WI38 (cell line): ENCODE measurements at regions not wholly inside any gene's neighbourhood (a gene's known extent, or its start where the extent isn't known, plus 50 kb on each side); places are given as distances from the start of the nearest gene placed in this dataset.

Source experiments
- H3K4me3 ChIP-seq: 2 replicates; pipeline ENCODE4 v1.5.1; 2011; ENCODE audit warnings: low read depth, mild to moderate bottlenecking, control low read depth, low read length
- CTCF ChIP-seq: IDR thresholded peaks from 2 replicates; pipeline ENCODE4 v1.5.1; 2012; ENCODE audit warnings: low read depth, mild to moderate bottlenecking, control low read depth, low read length

GRCh38 chr1:234540404-234540762, 61.4 kb upstream of the TARBP1 start:
- TF ChIP-seq CTCF, result no peak
- no peak overlapping the region for H3K4me3 ChIP-seq

DNA sequence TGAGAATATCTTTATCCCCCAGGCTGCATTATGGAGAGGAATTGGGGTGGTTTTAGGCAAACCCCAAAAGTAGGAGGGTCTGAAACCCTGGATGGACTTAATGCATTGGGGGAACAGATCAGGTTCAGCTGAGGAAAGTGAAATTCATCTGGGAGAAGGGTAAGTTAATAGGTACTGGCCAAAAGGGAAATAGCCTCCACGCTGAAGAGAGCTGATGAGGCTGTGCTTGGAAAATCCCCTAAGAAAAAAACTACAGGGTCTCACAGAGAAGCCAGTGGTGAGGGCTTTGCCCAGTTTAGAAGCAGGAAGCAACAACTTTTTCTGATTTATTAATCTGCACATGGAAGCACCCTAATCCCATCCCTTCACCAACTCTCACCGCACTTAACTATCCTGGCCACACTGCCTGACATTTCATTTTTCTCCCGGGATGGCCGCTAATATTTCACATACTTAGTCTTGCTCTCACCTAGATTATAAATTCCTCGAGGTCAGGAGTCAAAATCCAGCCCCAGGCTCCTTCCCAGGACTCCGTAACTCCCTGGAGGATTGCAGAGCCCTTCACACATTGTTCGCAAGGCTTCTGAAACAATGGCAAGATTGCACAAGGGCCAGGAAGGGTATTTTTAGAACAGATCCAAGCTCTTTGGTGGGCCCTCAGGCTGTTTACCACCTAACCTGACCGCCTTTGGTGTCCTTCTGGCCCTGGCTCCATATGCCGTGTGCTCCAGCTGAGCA, 60.9 kb upstream of the TARBP1 start:
- TF ChIP-seq CTCF, result no peak
- no peak overlapping the region for H3K4me3 ChIP-seq

DNA sequence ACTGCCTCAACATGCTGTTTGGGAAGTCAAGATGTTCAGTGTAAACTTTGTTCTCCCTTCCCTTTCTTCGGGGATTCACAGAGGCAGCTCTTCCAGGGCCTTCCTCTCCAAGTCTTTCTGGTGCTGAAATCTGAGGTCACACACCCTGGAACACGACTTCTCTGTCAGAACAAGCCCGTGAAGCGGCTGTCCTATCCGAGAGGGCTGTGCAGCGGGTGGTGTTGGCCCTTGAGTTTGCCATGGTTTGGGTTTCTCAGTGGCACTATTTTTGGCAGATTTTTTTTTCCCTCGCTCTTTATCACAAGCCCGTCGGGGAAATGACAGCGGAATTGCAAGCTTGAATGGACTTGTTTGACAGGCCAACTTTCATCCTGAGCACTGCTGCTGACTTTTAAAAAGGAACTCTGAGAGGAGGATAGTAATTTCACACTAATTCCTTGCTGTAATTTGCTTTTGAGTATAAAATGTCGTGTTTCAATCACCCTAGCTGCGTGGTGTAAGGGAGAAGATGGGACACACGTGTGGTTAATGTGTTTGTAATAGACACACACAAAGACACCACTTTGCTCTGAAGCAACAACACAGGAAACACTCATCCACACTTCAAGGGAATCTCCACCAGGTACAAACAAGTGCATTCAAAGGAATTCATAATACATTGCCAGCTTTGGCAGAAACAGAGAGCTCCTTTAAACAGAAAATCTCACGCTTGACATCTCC, 60.1 kb upstream of the TARBP1 start:
- TF ChIP-seq CTCF, result no peak
- H3K4me3 ChIP-seq, result no peak overlapping the region

DNA sequence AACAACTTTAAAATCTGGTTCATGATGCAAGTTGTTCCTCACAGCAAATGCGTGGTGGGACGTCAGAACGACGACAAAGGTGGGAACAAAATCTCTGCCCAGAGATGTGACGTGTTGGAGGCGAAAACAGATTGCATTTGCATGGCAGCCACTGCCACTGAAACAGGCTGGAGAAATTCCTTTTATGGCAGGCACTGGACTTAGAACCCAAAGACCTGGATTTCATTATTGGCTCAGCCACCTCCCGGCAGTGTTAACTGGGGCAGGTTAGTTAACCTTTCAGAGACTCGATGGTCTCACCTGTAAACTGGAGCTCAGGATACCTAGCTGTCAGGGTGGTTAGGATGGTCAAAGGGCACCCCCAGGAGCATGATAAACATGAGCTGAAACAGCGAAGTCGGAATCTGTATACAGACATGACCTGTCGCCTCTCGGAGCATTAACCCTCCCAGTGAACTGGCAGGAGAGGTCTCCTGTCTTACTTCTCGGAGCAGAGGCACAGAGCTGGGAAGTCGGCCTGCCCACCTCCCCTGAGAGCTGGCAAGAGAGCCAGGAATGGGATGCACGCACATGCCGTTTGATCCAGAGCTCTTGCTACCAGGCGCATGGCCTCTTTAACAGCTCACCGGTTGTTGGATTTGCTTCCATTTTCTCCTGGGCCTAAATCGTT, 59.2 kb upstream of the TARBP1 start:
- no peak overlapping the region for H3K4me3 ChIP-seq
- TF ChIP-seq CTCF, result no peak

GRCh38 chr1:234537236-234537635, 58.3 kb upstream of the TARBP1 start:
- TF ChIP-seq CTCF, result no peak
- no peak overlapping the region for H3K4me3 ChIP-seq

DNA sequence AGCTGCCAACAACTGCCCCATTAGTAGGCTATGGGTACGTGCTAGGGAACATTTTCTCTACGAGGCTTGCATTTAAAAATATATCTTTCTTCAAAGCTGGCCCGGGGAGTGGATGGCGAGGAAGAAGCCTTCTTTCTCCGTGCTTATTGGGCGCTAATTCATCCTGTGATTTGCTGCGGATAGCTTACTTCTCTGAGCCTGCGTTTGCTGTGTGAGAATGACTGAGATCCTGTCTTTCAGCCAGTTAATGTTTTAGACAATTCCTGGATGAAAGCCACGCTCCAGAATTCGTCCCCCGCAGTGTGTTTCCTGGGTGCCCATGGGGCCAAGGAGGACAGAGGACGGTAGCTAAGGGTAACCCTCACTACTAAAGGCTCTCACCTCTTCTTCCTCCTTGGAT, 57.8 kb upstream of the TARBP1 start:
- no peak overlapping the region for H3K4me3 ChIP-seq
- no peak for TF ChIP-seq CTCF
